A549 (cell line): ENCODE measurements at regions not wholly inside any gene's neighbourhood (a gene's known extent, or its start where the extent isn't known, plus 50 kb on each side); places are given as distances from the start of the nearest gene placed in this dataset.

ENCODE experiments used
- CEBPB ChIP-seq, 2 experiments: fragments of >200 bp in 1 of 2; sonication (Bioruptor Twin) in 1 of 2; formaldehyde crosslinking in 1 of 2; IDR thresholded peaks; 2 replicates each; pipeline ENCODE4 v1.6.1; 2012 to 2016
- TF ChIP-seq, protein P1 (sequence below): fragments of >200 bp; sonication (Bioruptor Twin); formaldehyde crosslinking; IDR thresholded peaks from 3 replicates; pipeline ENCODE4 v1.5.1; 2016

DNA sequence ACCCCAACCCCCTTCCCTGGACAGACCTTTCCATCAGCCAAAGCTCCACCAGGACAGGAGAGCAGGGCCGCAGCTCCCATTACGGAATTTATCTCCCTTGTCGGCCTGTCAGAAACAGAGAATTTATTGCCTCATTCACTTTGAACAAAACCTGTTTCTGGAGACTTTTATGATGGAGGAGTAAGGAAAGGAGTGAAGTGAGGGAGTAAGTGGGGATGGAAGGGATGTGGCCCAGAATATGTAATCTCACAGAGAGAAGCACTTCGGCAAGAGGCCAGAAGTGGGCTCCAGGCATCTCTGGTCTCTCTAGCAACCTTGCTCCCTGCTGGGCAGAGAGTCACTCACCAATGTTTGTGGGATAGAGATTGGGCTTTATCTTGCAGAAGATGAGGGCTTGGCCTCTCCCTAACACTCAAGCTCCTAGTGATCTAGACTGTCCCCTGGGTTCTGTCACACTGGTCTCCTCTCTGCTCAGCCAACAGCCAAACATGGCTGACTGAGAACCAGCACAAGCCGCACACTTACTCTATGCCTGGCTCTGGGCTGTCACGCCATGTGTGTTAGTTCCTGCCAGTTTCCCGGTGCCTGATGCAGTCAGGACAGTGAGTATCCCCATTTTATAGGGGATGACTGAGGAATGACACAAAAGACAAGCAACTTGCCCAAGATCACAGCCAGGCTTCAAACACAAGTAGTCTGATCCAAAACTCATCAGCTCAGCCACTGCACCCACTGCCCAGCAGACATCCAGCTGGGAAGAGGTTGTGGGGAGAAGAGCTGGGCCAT, 149.4 kb upstream of the ZMIZ1 start:
- TF ChIP-seq CEBPB (IDR thresholded peaks at IDR 0.05): no peak
- TF ChIP-seq, protein P1, sequence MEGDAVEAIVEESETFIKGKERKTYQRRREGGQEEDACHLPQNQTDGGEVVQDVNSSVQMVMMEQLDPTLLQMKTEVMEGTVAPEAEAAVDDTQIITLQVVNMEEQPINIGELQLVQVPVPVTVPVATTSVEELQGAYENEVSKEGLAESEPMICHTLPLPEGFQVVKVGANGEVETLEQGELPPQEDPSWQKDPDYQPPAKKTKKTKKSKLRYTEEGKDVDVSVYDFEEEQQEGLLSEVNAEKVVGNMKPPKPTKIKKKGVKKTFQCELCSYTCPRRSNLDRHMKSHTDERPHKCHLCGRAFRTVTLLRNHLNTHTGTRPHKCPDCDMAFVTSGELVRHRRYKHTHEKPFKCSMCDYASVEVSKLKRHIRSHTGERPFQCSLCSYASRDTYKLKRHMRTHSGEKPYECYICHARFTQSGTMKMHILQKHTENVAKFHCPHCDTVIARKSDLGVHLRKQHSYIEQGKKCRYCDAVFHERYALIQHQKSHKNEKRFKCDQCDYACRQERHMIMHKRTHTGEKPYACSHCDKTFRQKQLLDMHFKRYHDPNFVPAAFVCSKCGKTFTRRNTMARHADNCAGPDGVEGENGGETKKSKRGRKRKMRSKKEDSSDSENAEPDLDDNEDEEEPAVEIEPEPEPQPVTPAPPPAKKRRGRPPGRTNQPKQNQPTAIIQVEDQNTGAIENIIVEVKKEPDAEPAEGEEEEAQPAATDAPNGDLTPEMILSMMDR: no peak
